GM12801 (cell line): ENCODE measurements at regions not wholly inside any gene's neighbourhood (a gene's known extent, or its start where the extent isn't known, plus 50 kb on each side); places are given as distances from the start of the nearest gene placed in this dataset.

Experiments used
- CTCF ChIP-seq: IDR thresholded peaks from one replicate; pipeline ENCODE4 v1.5.1; 2011; ENCODE audit warnings: control low read depth; ENCODE audit not compliant: insufficient read length; ENCODE audit errors: extremely low read depth

- TF ChIP-seq CTCF: no peak
Observed at GRCh38 chr11:23041001-23041503, 180.8 kb upstream of the CCDC179 start.

GRCh38 chr11:23058656-23059055 lies 198.4 kb upstream of the CCDC179 start:
- TF ChIP-seq CTCF: no peak

- TF ChIP-seq CTCF: no peak
Observed at GRCh38 chr11:23063276-23063675, 203.0 kb upstream of the CCDC179 start.

GRCh38 chr11:23078289-23078971 lies 218.2 kb upstream of the CCDC179 start:
- no peak for TF ChIP-seq CTCF

- TF ChIP-seq CTCF: no peak
Observed at GRCh38 chr11:23079382-23079813, 219.1 kb upstream of the CCDC179 start.

- no peak for TF ChIP-seq CTCF
Observed at GRCh38 chr11:23087407-23087806, 227.1 kb upstream of the CCDC179 start.

GRCh38 chr11:23090659-23091058 lies 230.4 kb upstream of the CCDC179 start:
- no peak for TF ChIP-seq CTCF
